SHP77 (cell line): ENCODE measurements at regions not wholly inside any gene's neighbourhood (a gene's known extent, or its start where the extent isn't known, plus 50 kb on each side); places are given as distances from the start of the nearest gene placed in this dataset.
"Not testable (repeated sequence)": the region's sequence is repeated elsewhere in the genome, so short reads cannot be mapped to it uniquely, and the experiment has no call there.

ENCODE experiments used
- DNase-seq, 2 experiments: peaks; one replicate each; lab custom pipeline; 2025; lab: John Stamatoyannopoulos, UW

DNA sequence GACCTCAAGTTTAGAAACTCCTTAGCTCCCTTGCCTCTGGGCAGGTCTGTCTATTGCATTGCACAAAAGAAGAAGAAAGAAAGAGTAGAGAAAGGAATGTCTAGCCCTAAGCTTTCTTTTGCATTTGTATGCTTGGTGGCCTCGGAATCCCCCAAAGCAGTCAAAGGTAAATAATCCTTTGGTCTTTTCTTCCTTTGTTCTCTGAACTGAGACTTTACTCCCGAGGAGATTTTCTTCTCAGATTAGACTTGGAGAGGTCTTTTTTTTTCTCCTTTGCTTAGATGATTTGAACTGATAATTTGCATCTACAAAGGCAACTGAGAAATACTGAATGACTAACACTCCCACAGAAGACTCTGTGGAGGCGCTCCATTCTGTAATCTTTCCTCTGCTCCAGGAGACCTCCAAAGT, 93.2 kb downstream of the AKR1D1 start:
- no peak for DNase-seq

DNA sequence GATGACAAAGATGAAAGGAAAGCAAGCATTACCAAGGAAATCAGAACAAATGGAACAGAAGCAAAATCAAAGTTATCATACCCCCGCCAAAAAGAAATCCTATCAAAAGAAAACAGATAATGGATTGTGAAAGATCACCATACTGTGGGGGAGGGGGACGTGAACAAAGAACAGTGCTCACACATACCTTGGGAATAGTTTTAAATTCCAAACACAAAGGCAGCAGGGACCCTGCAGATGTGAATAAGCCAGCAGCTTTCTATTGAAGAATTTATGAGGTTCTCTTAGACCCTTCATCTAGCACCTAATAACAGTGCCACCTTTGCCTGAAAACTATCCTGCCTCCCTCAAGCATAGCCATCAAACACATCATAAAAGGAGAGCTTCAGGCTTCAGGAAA, 94.0 kb downstream of the AKR1D1 start:
- DNase-seq, result no peak

DNA sequence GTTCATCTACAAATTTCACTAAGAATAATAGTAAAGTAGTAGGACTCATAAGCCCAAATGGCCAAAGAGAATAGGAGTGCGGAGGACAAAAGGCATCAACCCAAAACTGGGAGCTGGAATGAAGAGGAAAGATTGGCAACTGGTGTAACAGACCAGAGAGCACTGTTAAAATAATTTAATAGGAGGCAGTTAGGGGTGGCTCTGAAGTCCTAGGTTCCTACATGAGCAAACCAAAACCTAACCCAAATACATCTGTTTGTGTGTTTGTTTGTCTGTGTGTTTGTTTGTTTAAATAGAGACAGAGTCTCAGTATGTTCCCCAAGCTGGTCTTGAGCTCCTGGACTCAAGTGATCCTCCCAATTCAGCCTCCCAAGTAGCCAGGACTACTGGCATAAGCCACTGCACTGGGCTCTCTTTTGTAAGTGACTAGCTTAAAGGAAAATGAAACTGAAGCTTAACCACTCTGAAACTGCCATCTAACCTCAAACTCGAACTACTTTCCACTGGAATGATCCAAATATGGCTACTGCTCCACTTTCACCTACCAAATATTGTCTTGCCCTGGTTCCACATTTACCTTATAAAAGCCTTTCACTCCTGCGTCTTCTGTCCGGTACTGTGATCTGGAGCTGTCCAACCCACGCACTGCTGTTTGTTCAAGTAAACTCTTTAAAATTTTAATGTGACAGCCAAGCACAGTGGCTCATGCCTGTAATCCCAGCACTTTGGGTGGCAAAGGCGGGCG, 94.9 kb downstream of the AKR1D1 start:
- DNase-seq, result no peak

DNA sequence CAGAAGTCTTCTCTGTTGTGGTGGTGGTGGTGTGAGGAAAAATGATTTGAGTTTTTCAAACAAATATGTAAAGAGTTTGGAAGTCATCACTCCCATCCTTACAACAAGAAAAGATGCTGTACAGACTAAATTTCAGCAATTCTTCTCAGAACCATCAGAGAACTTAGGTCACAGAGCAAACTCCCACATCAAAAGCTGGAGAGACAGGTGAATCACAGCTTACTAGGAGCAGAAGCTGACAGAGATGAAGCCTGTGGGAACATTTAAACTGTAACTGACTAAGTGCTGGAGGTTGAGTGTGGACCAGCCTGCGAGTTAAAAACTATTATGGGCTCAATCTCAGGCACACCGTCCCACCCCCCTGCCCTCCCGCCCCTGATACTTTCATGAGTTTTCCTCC, 97.3 kb downstream of the AKR1D1 start:
- DNase-seq, result no peak

DNA sequence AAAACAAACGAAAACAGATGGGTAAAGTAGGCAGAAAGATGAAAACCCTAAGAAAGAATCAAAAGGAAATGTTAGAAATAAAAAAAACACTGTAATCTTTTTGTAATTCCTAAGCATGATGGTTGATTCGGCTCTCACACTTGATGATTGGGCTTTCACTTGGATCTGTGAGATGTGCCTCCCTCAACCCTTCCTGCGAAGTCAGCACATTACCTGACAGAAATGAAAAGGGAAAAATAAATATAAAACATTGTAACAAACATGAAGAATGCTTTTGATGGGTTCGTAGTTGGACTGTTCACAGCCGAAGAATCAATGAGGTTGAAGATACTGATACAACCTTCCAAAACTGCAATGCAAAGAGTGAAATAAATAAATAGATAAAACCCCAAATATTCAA, 99.8 kb downstream of the AKR1D1 start:
- no peak for DNase-seq

DNA sequence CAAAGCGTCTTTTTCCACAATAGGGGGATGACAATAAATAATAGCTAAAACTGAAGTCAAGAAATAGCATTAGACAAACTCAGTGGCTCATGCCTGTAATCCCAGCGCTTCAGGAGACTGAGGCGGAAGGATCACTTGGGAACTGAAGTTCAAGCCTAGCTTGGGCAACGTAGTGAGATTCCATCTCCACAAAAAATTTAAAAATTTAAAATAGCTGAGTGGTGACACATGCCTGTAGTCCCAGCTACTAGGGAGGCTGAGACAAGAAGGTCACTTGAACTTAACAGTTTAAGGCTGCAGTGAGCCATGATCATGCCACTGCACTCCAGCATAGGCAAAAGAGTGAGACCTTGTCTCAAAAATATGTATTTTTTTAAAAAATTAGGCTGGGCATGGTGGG, 107.9 kb downstream of the AKR1D1 start:
- DNase-seq, result no peak

DNA sequence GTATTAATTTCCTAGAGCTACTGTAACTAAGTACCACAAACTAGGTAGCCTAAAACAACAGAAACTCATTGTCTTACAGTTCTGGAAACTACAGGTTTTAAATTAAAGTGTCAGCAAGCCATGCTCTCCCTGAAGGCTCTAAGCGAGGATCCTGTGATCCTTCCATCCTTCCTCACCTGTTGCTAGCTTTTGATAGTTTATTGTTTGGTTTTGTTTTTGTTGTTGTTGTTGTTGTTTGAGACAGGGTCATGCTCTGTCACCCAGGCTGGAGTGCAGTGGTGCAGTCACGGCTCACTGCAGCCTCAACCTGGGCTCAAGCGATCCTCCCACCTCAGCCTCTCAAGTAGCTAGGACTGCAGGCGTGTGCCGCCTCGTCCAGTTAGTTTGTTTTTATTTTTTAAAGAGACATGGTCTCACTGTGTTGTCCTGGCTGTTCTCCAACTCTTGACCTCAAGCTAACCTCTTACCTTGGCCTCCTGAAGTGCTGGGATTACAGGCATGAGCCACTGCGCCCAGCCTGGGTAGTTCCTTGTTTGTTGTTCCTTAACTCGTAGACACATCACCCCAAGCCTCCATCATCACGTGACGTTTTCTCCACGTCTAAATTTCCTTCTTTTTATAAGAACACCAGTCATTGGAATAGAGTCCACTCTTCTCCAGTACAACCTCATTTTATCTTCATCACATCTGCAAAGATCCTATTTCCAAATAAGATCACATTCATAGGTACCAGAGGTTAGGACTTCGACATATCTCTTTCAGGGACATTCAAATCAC, 109.1 kb downstream of the AKR1D1 start:
- no peak for DNase-seq

DNA sequence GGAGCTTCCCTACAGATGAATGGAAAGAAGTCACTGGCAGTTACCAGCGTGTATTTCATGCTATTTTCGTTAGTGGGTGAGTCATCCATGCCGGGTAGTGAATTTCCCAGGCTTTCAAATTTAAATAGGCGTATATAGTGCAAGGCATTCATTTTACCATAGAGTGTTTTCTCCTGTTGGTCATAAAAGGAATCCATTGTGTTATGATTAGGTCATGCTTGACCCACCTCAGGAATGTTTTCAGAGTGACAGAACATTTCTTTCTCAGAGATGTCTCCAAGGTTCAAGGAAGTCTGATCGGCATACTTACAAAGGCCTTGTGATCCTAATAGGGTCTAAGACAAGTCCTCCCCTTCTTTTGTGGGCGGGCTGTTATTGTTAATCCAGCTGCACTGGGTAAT, 110.7 kb downstream of the AKR1D1 start:
- no peak for DNase-seq

DNA sequence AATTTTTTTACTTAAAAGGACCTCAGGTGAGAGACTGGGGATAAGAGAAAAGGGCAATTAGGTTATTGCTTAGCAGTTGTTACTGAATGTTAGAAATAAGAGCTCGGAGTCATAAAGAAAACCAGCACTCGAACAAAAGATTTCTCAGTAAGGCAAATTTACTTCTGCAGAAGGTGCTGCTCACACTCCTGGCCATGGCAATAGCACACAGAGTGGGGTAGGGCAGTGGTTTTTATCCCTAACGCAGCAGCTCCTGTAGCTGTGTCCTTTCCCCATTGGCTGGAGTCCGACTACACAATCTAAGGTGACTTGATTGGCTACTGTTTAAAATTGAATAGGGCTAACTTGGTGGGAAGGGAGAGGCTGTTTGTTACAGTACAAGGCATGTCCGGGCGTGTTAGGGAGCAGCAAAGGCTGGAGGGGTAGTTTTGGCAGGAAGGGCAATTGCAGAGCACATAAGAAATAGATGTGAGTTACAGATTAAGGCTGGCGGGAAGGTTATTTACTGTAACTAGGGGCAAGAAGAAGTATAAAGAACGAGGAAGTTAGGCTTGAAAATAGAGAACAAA, 112.1 kb downstream of the AKR1D1 start:
- DNase-seq, result no peak

- DNase-seq, result no peak
These were observed 118.3 kb downstream of the AKR1D1 start for GRCh38 chr7:138194567-138194966.

GRCh38 chr7:138195151-138195571, 118.9 kb downstream of the AKR1D1 start:
- DNase-seq, result no peak

GRCh38 chr7:138196503-138196946, 120.3 kb downstream of the AKR1D1 start:
- DNase-seq, result not testable (repeated sequence)

GRCh38 chr7:138196971-138197896, 121.0 kb downstream of the AKR1D1 start:
- no peak for DNase-seq

DNA sequence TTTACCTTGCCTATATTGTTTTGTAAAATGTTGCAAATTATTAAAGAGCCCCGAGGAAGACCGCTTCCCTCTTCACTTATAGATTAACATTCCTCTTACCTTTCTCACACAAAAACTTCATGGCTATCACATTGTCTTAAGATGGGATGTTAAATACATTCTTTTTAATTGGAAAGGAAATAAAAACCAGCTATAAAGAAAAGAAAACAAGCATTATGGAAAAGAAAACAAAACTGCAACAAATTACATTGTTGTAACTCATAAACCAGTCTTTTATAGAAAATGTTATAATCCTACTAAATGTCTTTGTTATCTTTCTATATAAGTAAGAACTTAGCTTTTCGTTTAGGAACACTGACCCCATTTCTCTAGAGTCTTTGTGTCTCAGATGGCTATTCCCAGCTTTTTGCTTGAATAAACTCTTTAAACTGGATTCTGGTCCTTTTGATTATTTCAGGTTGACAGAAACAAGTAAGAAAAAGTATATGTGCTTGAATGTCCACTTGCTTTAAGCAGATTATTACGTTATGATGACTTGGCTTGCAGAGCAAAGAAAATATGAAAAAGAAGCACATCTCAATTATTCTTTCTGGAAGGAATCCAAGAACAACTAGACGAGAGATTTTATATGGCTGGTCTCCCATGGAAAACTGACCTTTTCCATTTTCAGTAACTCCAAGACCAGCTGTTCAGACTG, 128.2 kb downstream of the AKR1D1 start:
- peak; percentile 39 to 47 for DNase-seq

DNA sequence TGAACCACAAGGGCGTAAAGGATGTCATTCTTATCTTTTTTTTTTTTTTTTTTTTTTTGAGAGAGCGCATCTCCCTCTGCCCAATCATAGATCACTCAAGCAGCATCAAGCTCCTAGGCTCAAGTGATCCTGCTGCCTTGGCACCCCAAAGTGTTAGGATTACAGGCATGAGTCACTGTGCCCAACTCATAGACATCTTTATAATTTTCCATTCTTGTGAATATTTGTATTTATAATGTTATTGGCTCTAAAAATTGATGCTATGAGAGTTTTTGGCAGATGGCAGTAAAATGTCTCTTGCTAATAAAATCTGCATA, 128.7 kb downstream of the AKR1D1 start:
- no peak for DNase-seq

DNA sequence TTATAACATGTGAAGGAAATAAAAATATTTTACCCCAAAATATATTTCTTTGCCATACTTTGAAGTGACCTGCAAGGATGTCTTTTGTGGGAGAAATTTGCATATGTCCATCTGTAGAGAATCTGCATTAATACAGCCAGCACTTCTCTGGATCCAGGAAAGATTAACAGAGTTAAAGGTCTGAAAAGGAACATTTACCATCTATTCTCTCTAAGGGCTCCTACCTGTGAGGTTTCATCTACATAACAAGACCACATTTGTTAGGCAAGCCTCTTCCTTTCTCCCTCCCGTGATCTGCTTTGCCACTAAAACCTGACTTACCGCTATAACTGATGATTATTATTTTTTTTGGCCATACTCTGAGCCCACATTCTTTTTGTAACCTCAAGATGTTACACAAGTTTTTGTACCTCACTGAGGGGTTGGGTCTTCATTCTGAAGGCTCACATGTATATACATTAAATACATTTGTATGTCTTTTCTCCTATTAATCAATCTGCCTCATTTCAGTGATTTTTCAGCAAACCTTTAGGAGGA, 129.4 kb downstream of the AKR1D1 start:
- DNase-seq, result no peak

GRCh38 chr7:138207555-138207971, 131.3 kb downstream of the AKR1D1 start:
- no peak for DNase-seq

DNA sequence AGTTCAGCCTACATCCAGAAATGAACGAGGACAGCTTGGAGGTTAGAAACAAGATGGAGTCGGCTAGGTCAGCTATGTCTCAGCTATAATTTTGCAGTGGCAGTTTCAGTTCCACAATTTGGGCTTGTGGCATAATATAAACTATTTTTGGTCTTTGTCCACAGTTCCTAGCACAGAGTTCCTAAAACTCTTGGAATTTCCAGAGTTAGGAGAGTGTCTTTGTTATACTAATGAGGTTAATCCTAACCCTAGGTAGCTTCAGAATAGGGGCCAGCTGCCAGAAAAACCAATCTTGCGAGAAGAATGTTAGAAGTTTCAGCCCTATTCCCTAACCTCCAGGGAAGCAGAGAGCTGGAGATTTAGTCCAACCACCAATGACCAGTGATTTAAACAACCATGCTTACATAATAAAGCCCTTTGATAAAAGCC, 131.9 kb downstream of the AKR1D1 start:
- no peak for DNase-seq

DNA sequence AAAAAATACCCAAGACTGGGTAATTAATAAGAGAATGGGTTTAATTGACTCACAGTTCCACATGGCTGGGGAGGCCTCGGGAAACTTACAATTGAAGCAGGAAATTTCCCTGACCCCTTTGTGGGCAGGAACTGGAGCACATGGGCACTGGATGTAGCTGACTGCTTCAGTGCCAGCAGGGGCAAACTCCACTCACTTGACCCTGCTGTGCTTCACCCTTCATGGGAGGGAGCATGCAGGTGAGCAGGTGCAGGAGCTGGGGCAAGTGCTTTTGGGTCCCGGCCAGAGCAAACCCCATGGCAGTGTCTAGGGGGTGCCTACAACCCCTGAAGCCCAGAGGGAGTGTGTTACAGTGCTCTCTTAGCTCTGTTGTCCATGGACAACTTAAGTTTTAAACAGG, 132.6 kb downstream of the AKR1D1 start:
- DNase-seq, result no peak

GRCh38 chr7:138212314-138212713, 136.1 kb downstream of the AKR1D1 start:
- DNase-seq, result no peak

GRCh38 chr7:138214926-138215325, 138.7 kb downstream of the AKR1D1 start:
- no peak for DNase-seq
